ENCODE measurements at regions not wholly inside any gene's neighbourhood (a gene's known extent, or its start where the extent isn't known, plus 50 kb on each side); places are given as distances from the start of the nearest gene placed in this dataset.

GRCh38 chr5:5005353-5005752 lies 134.8 kb upstream of the ADAMTS16 start:
- Mint-ChIP-seq H3K36me3 (no peaks in the 10 kb centered on the region), H3K9me3 (peaks cover 0 to 22% (median 7%) of the 10 kb centered on the region in 11 donors), H3K27me3 (no peaks in the 10 kb centered on the region), H3K4me1 (no peaks in the 10 kb centered on the region), H3K4me3 (no peak overlapping the region), H3K27ac (no peak overlapping the region)
- Histone ChIP-seq H3K27me3 (ENCODE audit: control insufficient read depth in 2 of 2, insufficient read depth in 2 of 2, low read length in 2 of 2) (no peaks in the 10 kb centered on the region), H3K27ac (ENCODE audit: low read depth, low read length) (no peak overlapping the region), H3K9me3 (ENCODE audit: control insufficient read depth in 2 of 3, low read length in 3 of 3) (no peaks in the 10 kb centered on the region), H3K36me3 (ENCODE audit: control insufficient read depth in 2 of 3, insufficient read depth in 3 of 3, low read length in 3 of 3) (no peaks in the 10 kb centered on the region), H3K4me3 (ENCODE audit: low read length) (no peak overlapping the region), H3K4me1 (ENCODE audit: control insufficient read depth in 2 of 2, insufficient read depth in 2 of 2, low read length in 2 of 2) (no peaks in the 10 kb centered on the region)
- ChIA-PET CTCF (no interaction called here), POLR2A (no interaction called here)
- intact Hi-C loops (cut with micrococcal nuclease) = no loop called here
- DNase-seq (no peak), ATAC-seq (no peak)

- no peaks in the 10 kb centered on the region for H3K36me3 Mint-ChIP-seq
- peaks cover 0 to 4% of the 10 kb centered on the region in 2 donors for H3K27me3 ChIP-seq (ENCODE audit: control insufficient read depth in 2 of 2, insufficient read depth in 2 of 2, low read length in 2 of 2)
- H3K9me3 Mint-ChIP-seq = peaks cover 0 to 22% (median 8%) of the 10 kb centered on the region in 11 donors
- H3K4me1 Mint-ChIP-seq = no peaks in the 10 kb centered on the region
- H3K4me1 ChIP-seq (ENCODE audit: control insufficient read depth in 2 of 2, insufficient read depth in 2 of 2, low read length in 2 of 2) = no peaks in the 10 kb centered on the region
- no peaks in the 10 kb centered on the region for H3K36me3 ChIP-seq (ENCODE audit: control insufficient read depth in 2 of 3, insufficient read depth in 3 of 3, low read length in 3 of 3)
- intact Hi-C loops (cut with micrococcal nuclease) = no loop called here
- H3K4me3 Mint-ChIP-seq = no peak overlapping the region
- no peak overlapping the region for H3K4me3 ChIP-seq (ENCODE audit: low read length)
- ChIA-PET POLR2A (no interaction called here), CTCF (no interaction called here)
- DNase-seq (no peak), ATAC-seq (no peak)
- no peak overlapping the region for H3K27ac Mint-ChIP-seq
- no peaks in the 10 kb centered on the region for H3K27me3 Mint-ChIP-seq
- no peaks in the 10 kb centered on the region for H3K9me3 ChIP-seq (ENCODE audit: control insufficient read depth in 2 of 3, low read length in 3 of 3)
- no peak overlapping the region for H3K27ac ChIP-seq (ENCODE audit: low read depth, low read length)
Measured at GRCh38 chr5:5006548-5006947, 133.6 kb upstream of the ADAMTS16 start.

DNA sequence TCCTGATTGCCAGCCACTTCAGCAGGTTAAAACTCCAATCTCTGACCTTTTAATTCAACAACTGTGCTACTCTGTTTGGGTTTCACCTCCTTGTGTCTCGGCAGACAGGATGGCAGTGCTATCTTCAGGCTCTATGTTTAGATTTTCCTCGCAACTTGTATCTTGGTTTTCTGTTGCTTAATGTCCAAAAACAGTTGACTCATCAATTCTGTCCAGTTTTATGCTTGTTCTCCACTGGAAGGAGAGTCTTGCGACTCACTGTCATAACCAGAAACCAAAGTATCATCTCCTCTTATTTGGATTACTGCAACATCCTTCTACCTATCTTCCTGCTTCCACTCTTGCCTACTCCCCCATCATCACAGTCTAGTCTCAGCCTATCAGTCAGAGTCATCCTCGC lies 130.9 kb upstream of the ADAMTS16 start:
- DNase-seq = no peak
- POLR2A ChIA-PET = no interaction called here
- Mint-ChIP-seq H3K27me3 (peaks cover 0 to 5% (median 0%) of the 10 kb centered on the region in 5 donors), H3K27ac (no peak overlapping the region), H3K9me3 (peaks cover 0 to 20% (median 10%) of the 10 kb centered on the region in 11 donors), H3K36me3 (no peaks in the 10 kb centered on the region), H3K4me3 (no peak overlapping the region), H3K4me1 (no peaks in the 10 kb centered on the region)
- intact Hi-C loops (cut with micrococcal nuclease) = no loop called here
- no peaks in the 10 kb centered on the region for H3K36me3 ChIP-seq (ENCODE audit: control insufficient read depth in 2 of 3, insufficient read depth in 3 of 3, low read length in 3 of 3)
- CTCF ChIA-PET = no interaction called here
- H3K4me1 ChIP-seq (ENCODE audit: control insufficient read depth in 2 of 2, insufficient read depth in 2 of 2, low read length in 2 of 2) = no peaks in the 10 kb centered on the region
- no peak overlapping the region for H3K4me3 ChIP-seq (ENCODE audit: low read length)
- H3K27me3 ChIP-seq (ENCODE audit: control insufficient read depth in 2 of 2, insufficient read depth in 2 of 2, low read length in 2 of 2) = peaks cover 0 to 4% of the 10 kb centered on the region in 2 donors
- no peak overlapping the region for H3K27ac ChIP-seq (ENCODE audit: low read depth, low read length)
- ATAC-seq = no peak
- H3K9me3 ChIP-seq (ENCODE audit: control insufficient read depth in 2 of 3, low read length in 3 of 3) = no peaks in the 10 kb centered on the region

GRCh38 chr5:5011151-5011550 lies 129.0 kb upstream of the ADAMTS16 start:
- intact Hi-C loops (cut with micrococcal nuclease) = no loop called here
- Histone ChIP-seq H3K27ac (ENCODE audit: low read depth, low read length) (no peak overlapping the region), H3K4me1 (ENCODE audit: control insufficient read depth in 2 of 2, insufficient read depth in 2 of 2, low read length in 2 of 2) (no peaks in the 10 kb centered on the region), H3K4me3 (ENCODE audit: low read length) (no peak overlapping the region), H3K9me3 (ENCODE audit: control insufficient read depth in 2 of 3, low read length in 3 of 3) (no peaks in the 10 kb centered on the region), H3K36me3 (ENCODE audit: control insufficient read depth in 2 of 3, insufficient read depth in 3 of 3, low read length in 3 of 3) (no peaks in the 10 kb centered on the region), H3K27me3 (ENCODE audit: control insufficient read depth in 2 of 2, insufficient read depth in 2 of 2, low read length in 2 of 2) (peaks cover 0 to 4% of the 10 kb centered on the region in 2 donors)
- CTCF ChIA-PET = no interaction called here
- Mint-ChIP-seq H3K4me1 (no peaks in the 10 kb centered on the region), H3K4me3 (no peak overlapping the region), H3K27me3 (peaks cover 0 to 9% (median 0%) of the 10 kb centered on the region in 5 donors), H3K36me3 (no peaks in the 10 kb centered on the region), H3K27ac (no peak overlapping the region), H3K9me3 (peaks cover 0 to 23% (median 10%) of the 10 kb centered on the region in 11 donors)
- ATAC-seq (no peak), DNase-seq (no peak)
- POLR2A ChIA-PET = no interaction called here

DNA sequence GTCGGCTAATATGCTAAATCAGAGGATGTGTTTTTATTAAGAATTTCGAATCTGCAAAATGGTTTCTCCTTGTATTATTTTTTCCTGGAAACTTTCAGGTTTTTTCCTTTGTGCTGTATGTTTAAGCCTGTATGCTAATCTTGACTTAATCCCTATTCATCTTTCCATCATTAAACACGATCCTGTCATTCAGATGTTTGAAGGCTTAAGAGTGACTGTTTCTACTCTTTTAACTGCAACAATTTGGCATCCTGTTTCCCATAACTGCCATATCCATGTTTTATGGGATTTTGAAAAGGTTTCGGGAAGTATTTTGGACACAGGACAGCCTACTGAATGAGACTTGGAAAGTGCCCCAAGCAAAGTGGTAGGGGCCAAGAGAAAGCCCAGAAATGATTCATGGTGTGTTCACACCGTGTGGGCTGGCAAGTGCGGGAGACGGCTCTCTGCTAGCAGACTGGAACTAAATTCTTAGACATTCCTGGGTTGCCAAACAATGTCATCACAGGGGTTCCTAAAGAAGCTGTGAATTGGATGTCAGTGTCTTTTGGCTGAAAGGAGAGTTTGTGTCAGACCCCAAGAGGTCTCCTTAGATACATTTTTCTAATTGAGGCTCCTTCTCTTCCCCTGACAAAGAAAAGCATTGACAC lies 125.4 kb upstream of the ADAMTS16 start:
- ChIA-PET CTCF (no interaction called here), POLR2A (no interaction called here)
- no peak overlapping the region for H3K27ac Mint-ChIP-seq
- H3K4me3 Mint-ChIP-seq = no peak overlapping the region
- Histone ChIP-seq H3K4me1 (ENCODE audit: control insufficient read depth in 2 of 2, insufficient read depth in 2 of 2, low read length in 2 of 2) (no peaks in the 10 kb centered on the region), H3K27me3 (ENCODE audit: control insufficient read depth in 2 of 2, insufficient read depth in 2 of 2, low read length in 2 of 2) (peaks cover 0 to 4% of the 10 kb centered on the region in 2 donors), H3K36me3 (ENCODE audit: control insufficient read depth in 2 of 3, insufficient read depth in 3 of 3, low read length in 3 of 3) (no peaks in the 10 kb centered on the region), H3K4me3 (ENCODE audit: low read length) (no peak overlapping the region), H3K9me3 (ENCODE audit: control insufficient read depth in 2 of 3, low read length in 3 of 3) (no peaks in the 10 kb centered on the region), H3K27ac (ENCODE audit: low read depth, low read length) (no peak overlapping the region)
- ATAC-seq (no peak), DNase-seq (no peak)
- peaks cover 0 to 12% (median 1%) of the 10 kb centered on the region in 5 donors for H3K27me3 Mint-ChIP-seq
- peaks cover 0 to 19% (median 7%) of the 10 kb centered on the region in 11 donors for H3K9me3 Mint-ChIP-seq
- H3K36me3 Mint-ChIP-seq = peaks cover 0 to 4% (median 0%) of the 10 kb centered on the region in 5 donors
- H3K4me1 Mint-ChIP-seq = peaks cover 0 to 1% (median 0%) of the 10 kb centered on the region in 7 donors
- intact Hi-C loops (cut with micrococcal nuclease) = no loop called here

DNA sequence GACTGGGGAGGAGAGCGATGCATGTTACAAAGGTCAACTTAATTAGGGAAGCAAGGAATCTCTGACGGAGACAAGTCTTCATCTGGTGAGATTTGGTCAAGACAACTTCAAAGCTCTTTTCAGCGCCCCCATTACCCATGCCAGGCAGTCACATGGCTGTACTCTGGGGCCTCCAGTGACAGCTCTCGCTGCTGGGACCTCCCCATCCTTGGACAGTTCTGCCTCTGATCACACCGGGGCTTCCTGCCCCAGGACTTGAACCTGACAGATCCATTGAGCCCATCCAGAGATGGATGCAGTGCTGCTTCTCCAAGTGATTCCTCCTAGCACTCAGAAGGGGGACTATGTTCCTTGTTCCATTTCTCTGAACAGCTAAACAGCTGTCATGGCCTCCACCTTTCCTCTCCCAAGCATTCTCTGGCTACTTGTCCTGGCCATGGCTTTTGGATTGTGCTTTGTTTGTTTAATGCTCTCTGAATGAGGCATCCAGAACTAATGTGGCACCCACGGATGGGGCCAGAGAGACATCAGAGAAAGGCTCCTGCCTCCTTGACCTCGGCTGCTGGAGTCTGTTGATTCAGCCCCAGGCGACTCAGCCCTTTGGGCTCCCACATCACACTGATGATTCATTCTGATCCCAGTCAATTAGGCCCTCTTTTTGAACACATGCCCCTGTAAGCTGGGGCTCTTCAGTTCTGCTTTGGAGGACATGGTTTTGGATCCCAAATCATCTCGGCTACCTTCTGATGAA lies 122.1 kb upstream of the ADAMTS16 start:
- Mint-ChIP-seq H3K9me3 (peaks cover 0 to 26% (median 3%) of the 10 kb centered on the region in 11 donors), H3K4me3 (no peak overlapping the region), H3K27me3 (peaks cover 0 to 14% (median 5%) of the 10 kb centered on the region in 5 donors), H3K4me1 (peaks cover 0 to 1% (median 0%) of the 10 kb centered on the region in 7 donors), H3K36me3 (peaks cover 0 to 4% (median 0%) of the 10 kb centered on the region in 5 donors), H3K27ac (no peak overlapping the region)
- no peak overlapping the region for H3K4me3 ChIP-seq (ENCODE audit: low read length)
- H3K27ac ChIP-seq (ENCODE audit: low read depth, low read length) = no peak overlapping the region
- H3K27me3 ChIP-seq (ENCODE audit: control insufficient read depth in 2 of 2, insufficient read depth in 2 of 2, low read length in 2 of 2) = no peaks in the 10 kb centered on the region
- H3K36me3 ChIP-seq (ENCODE audit: control insufficient read depth in 2 of 3, insufficient read depth in 3 of 3, low read length in 3 of 3) = no peaks in the 10 kb centered on the region
- no peaks in the 10 kb centered on the region for H3K9me3 ChIP-seq (ENCODE audit: control insufficient read depth in 2 of 3, low read length in 3 of 3)
- DNase-seq (no peak), ATAC-seq (no peak)
- POLR2A ChIA-PET = no interaction called here
- no peaks in the 10 kb centered on the region for H3K4me1 ChIP-seq (ENCODE audit: control insufficient read depth in 2 of 2, insufficient read depth in 2 of 2, low read length in 2 of 2)
- CTCF ChIA-PET = no interaction called here
- intact Hi-C loops (cut with micrococcal nuclease) = no loop called here

- no peak for ATAC-seq
- H3K27ac Mint-ChIP-seq = no peak overlapping the region
- H3K4me1 ChIP-seq (ENCODE audit: control insufficient read depth in 2 of 2, insufficient read depth in 2 of 2, low read length in 2 of 2) = no peaks in the 10 kb centered on the region
- peaks cover 0 to 1% (median 0%) of the 10 kb centered on the region in 7 donors for H3K4me1 Mint-ChIP-seq
- no peaks in the 10 kb centered on the region for H3K9me3 ChIP-seq (ENCODE audit: control insufficient read depth in 2 of 3, low read length in 3 of 3)
- peaks cover 0 to 22% (median 2%) of the 10 kb centered on the region in 11 donors for H3K9me3 Mint-ChIP-seq
- peaks cover 0 to 9% (median 5%) of the 10 kb centered on the region in 5 donors for H3K27me3 Mint-ChIP-seq
- no peak overlapping the region for H3K27ac ChIP-seq (ENCODE audit: low read depth, low read length)
- no peak for DNase-seq
- H3K36me3 ChIP-seq (ENCODE audit: control insufficient read depth in 2 of 3, insufficient read depth in 3 of 3, low read length in 3 of 3) = no peaks in the 10 kb centered on the region
- no peak overlapping the region for H3K4me3 ChIP-seq (ENCODE audit: low read length)
- ChIA-PET CTCF (no interaction called here), POLR2A (no interaction called here)
- intact Hi-C loops (cut with micrococcal nuclease) = no loop called here
- H3K27me3 ChIP-seq (ENCODE audit: control insufficient read depth in 2 of 2, insufficient read depth in 2 of 2, low read length in 2 of 2) = no peaks in the 10 kb centered on the region
- H3K36me3 Mint-ChIP-seq = peaks cover 0 to 4% (median 0%) of the 10 kb centered on the region in 5 donors
- no peak overlapping the region for H3K4me3 Mint-ChIP-seq
Measured at GRCh38 chr5:5018578-5018970, 121.6 kb upstream of the ADAMTS16 start.
